Keratinocyte (primary cell): ENCODE measurements at regions not wholly inside any gene's neighbourhood (a gene's known extent, or its start where the extent isn't known, plus 50 kb on each side); places are given as distances from the start of the nearest gene placed in this dataset.

ENCODE experiments used
- EZH2 ChIP-seq: IDR thresholded peaks from one replicate; pipeline ENCODE4 v1.6.1; 2012; ENCODE audit warnings: inconsistent platforms, mild to moderate bottlenecking, low read length, moderate library complexity
- TF ChIP-seq, protein P1 (sequence below), 3 experiments: IDR thresholded peaks in 1 of 3; conservative IDR thresholded peaks in 1 of 3; optimal IDR thresholded peaks in 1 of 3; 2 replicates in 2 of 3; 3 replicates in 1 of 3; pipeline versions ENCODE3 to v1.5.1; 2011; ENCODE audit warnings: low read length in 3 of 3, mild to moderate bottlenecking in 3 of 3, moderate library complexity in 2 of 3, control low read depth in 1 of 3, inconsistent platforms in 1 of 3; ENCODE audit not compliant: insufficient read depth in 2 of 3; ENCODE audit errors: extremely low read depth in 1 of 3

DNA sequence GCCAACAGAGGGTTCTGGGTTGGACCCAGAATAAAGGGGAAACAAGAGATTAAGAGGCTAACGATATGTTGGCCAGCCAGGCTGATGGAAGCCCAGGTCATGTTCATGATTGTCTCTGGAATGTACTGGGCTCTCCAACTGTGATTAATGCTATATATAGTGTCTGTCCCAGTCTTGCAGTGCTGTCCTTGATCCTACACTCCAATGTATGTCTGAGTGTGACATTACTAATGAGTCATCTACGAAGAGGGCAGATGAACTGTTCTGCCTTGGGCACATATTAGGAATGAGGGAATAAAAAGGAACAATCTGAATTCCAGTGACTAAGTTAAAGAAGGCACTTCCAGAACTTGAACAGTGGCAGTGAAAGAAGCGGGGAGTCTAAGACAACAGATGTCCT lies 142.1 kb downstream of the PDGFRA start:
- TF ChIP-seq, protein P1, sequence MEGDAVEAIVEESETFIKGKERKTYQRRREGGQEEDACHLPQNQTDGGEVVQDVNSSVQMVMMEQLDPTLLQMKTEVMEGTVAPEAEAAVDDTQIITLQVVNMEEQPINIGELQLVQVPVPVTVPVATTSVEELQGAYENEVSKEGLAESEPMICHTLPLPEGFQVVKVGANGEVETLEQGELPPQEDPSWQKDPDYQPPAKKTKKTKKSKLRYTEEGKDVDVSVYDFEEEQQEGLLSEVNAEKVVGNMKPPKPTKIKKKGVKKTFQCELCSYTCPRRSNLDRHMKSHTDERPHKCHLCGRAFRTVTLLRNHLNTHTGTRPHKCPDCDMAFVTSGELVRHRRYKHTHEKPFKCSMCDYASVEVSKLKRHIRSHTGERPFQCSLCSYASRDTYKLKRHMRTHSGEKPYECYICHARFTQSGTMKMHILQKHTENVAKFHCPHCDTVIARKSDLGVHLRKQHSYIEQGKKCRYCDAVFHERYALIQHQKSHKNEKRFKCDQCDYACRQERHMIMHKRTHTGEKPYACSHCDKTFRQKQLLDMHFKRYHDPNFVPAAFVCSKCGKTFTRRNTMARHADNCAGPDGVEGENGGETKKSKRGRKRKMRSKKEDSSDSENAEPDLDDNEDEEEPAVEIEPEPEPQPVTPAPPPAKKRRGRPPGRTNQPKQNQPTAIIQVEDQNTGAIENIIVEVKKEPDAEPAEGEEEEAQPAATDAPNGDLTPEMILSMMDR (optimal IDR thresholded peaks at IDR 0.05 in 1 of 3, IDR thresholded peaks at IDR 0.05 in 1 of 3, conservative IDR thresholded peaks at IDR 0.05 in 1 of 3; ENCODE audit: extremely low read depth in 1 of 3, insufficient read depth in 2 of 3, low read length in 3 of 3): no peak
- TF ChIP-seq EZH2: no peak
